HepG2 (cell line): ENCODE measurements at regions not wholly inside any gene's neighbourhood (a gene's known extent, or its start where the extent isn't known, plus 50 kb on each side); places are given as distances from the start of the nearest gene placed in this dataset.

Source experiments
- ATAC-seq: fragments of 200-7000 bp; cut with Tn5 transposase; 3 replicates; pipeline ENCODE4 v1.9.1; 2020; ENCODE audit warnings: mild to moderate bottlenecking, moderate library complexity
- BruUV-seq: library from RNA; stranded (reverse); fragments of 400-500 nt; replicated peaks from 2 replicates; lab custom pipeline; 2021; lab: Mats Ljungman, UMichigan
- CTCF ChIA-PET: fragments of 300-600 bp; formaldehyde crosslinking; extraction: SDS; loops from one replicate; lab custom pipeline; 2021; ENCODE audit warnings: low total read pairs, inconsistent platforms, low intra/inter-chr PET ratio; lab: Yijun Ruan, JAX
- POLR2A ChIA-PET: fragments of 350-600 bp; sonication (Branson Sonifier 250); formaldehyde crosslinking; loops from one replicate; lab custom pipeline; 2020; ENCODE audit warnings: antibody characterized with exemption, inconsistent platforms; lab: Yijun Ruan, JAX
- DNase-seq: peaks from one replicate; pipeline ENCODE4 v3.0.0-alpha.2; 2015; ENCODE audit warnings: low spot score
- FAIRE-seq: peaks from 3 replicates; lab custom pipeline; 2011; peaks lifted over from hg19 to GRCh38; lab: Jason Lieb, UNC
- H2AFZ ChIP-seq: one replicate; pipeline ENCODE4 v1.6.1; 2011; ENCODE audit warnings: low read length, inconsistent platforms
- H3K27ac ChIP-seq: fragments of 300-600 bp; 3 replicates; pipeline ENCODE4 v1.8.0; 2011; ENCODE audit warnings: mixed run types, mild to moderate bottlenecking, mixed read lengths, low read length, inconsistent platforms; ENCODE audit not compliant: insufficient read depth; ENCODE audit errors: extremely low read length
- H3K27me3 ChIP-seq, 2 experiments: fragments of 200-600 bp in 1 of 2; 2 replicates in 1 of 2; 3 replicates in 1 of 2; pipeline versions ENCODE4 v1.6.0 to v1.8.0; 2011; ENCODE audit warnings: low read length in 2 of 2, mild to moderate bottlenecking in 2 of 2, moderate library complexity in 2 of 2, inconsistent platforms in 1 of 2; ENCODE audit not compliant: insufficient read depth in 2 of 2, control insufficient read depth in 1 of 2
- H3K36me3 ChIP-seq, 2 experiments: fragments of 200-600 bp in 1 of 2; replicated peaks in 1 of 2; 2 replicates in 1 of 2; 3 replicates in 1 of 2; pipeline versions ENCODE4 v1.5.1 to v1.8.0; 2011; ENCODE audit warnings: low read length in 2 of 2, inconsistent platforms in 1 of 2; ENCODE audit not compliant: insufficient read depth in 2 of 2, control insufficient read depth in 1 of 2
- H3K4me1 ChIP-seq: 2 replicates; pipeline ENCODE4 v1.5.1; 2012; ENCODE audit warnings: low read length, inconsistent platforms; ENCODE audit not compliant: insufficient read depth
- H3K4me2 ChIP-seq: 2 replicates; pipeline ENCODE4 v1.6.0; 2011; ENCODE audit warnings: low read depth, low read length, inconsistent platforms
- H3K4me3 ChIP-seq, 3 experiments: fragments of 200-600 bp in 1 of 3; sonication (generic), shearing (Covaris generic) in 1 of 3; replicated peaks in 1 of 3; 2 replicates each; pipeline ENCODE4 v1.5.1; 2011 to 2016; ENCODE audit warnings: low read length in 3 of 3, inconsistent platforms in 2 of 3, low read depth in 2 of 3, mild to moderate bottlenecking in 2 of 3, control low read depth in 1 of 3, mixed read lengths in 1 of 3; ENCODE audit not compliant: insufficient read depth in 1 of 3
- H3K79me2 ChIP-seq: one replicate; pipeline ENCODE4 v1.6.1; 2011; ENCODE audit warnings: low read length, inconsistent platforms; ENCODE audit not compliant: insufficient read depth
- H3K9ac ChIP-seq: 2 replicates; pipeline ENCODE4 v1.6.0; 2011; ENCODE audit warnings: mild to moderate bottlenecking, low read depth, low read length, inconsistent platforms; ENCODE audit not compliant: insufficient read depth
- H3K9me3 ChIP-seq: 2 replicates; pipeline ENCODE4 v1.5.1; 2012; ENCODE audit warnings: mild to moderate bottlenecking, low read length
- H4K20me1 ChIP-seq: 2 replicates; pipeline ENCODE4 v1.6.0; 2011; ENCODE audit warnings: inconsistent platforms, mild to moderate bottlenecking, low read length, moderate library complexity; ENCODE audit not compliant: insufficient read depth
- FOXA1 ChIP-seq, 2 experiments: fragments of 450-650 bp in 1 of 2; sonication (generic) in 1 of 2; formaldehyde crosslinking in 1 of 2; IDR thresholded peaks; 2 replicates each; pipeline versions ENCODE4 v1.4.0 to v1.6.1; 2016 to 2020; ENCODE audit warnings: missing genetic modification reagents in 1 of 2
- FOXA3 ChIP-seq: IDR thresholded peaks from 2 replicates; pipeline ENCODE4 v1.6.1; 2016; ENCODE audit warnings: missing genetic modification reagents, missing compliant biosample characterization
- FOXC1 ChIP-seq: sonication (generic); formaldehyde crosslinking; IDR thresholded peaks from 2 replicates; pipeline ENCODE4 v1.8.0; 2022; ENCODE audit warnings: mild to moderate bottlenecking, missing genetic modification reagents, borderline replicate concordance
- HDAC1 ChIP-seq: sonication (generic); formaldehyde crosslinking; IDR thresholded peaks from 2 replicates; pipeline ENCODE4 v1.5.1; 2020; ENCODE audit warnings: mild to moderate bottlenecking, missing genetic modification reagents
- KAT8 ChIP-seq: IDR thresholded peaks from 2 replicates; pipeline ENCODE4 v1.6.1; 2016; ENCODE audit warnings: missing genetic modification reagents, missing compliant biosample characterization
- MED1 ChIP-seq: sonication (generic); formaldehyde crosslinking; IDR thresholded peaks from 2 replicates; pipeline ENCODE4 v1.4.0; 2020; ENCODE audit warnings: missing genetic modification reagents
- ZNF124 ChIP-seq: sonication (generic); formaldehyde crosslinking; IDR thresholded peaks from 2 replicates; pipeline ENCODE4 v1.4.0; 2020; ENCODE audit warnings: missing genetic modification reagents
- ZNF34 ChIP-seq: sonication (generic); formaldehyde crosslinking; IDR thresholded peaks from 2 replicates; pipeline ENCODE4 v1.4.0; 2020; ENCODE audit warnings: mild to moderate bottlenecking, missing genetic modification reagents, borderline replicate concordance
- ZNF501 ChIP-seq: sonication (generic); formaldehyde crosslinking; IDR thresholded peaks from 2 replicates; pipeline ENCODE4 v1.5.1; 2020; ENCODE audit warnings: mild to moderate bottlenecking, moderate library complexity, missing genetic modification reagents
- ZNF652 ChIP-seq: IDR thresholded peaks from 2 replicates; pipeline ENCODE4 v1.6.1; 2016; ENCODE audit warnings: low read depth, borderline replicate concordance
- ZSCAN30 ChIP-seq: sonication (generic); formaldehyde crosslinking; IDR thresholded peaks from 2 replicates; pipeline ENCODE4 v1.5.0; 2020; ENCODE audit warnings: mild to moderate bottlenecking, missing genetic modification reagents
- WGBS: methylation state at CpG from one replicate; pipeline ENCODE4 v1.1.6; 2017; ENCODE audit warnings: low lambda C conversion rate; 5-methylcytosine and 5-hydroxymethylcytosine counted together
- in situ Hi-C: cut with HindIII; loops from 2 replicates; pipeline ENCODE4 v1.10.0; 2017; ENCODE audit warnings: low pct_unique_long_range_greater_than_20kb; ENCODE audit not compliant: extremely low pct_ligation_motif_present
- intact Hi-C: fragments of 100-400 bp; cut with micrococcal nuclease; formaldehyde crosslinking; loops from one replicate; pipeline ENCODE4 v1.10.0; 2022; ENCODE audit not compliant: unreplicated experiment
- TF ChIP-seq, protein P1 (sequence below): sonication (generic); formaldehyde crosslinking; IDR thresholded peaks from 2 replicates; pipeline ENCODE4 v1.4.0; 2020; ENCODE audit warnings: mild to moderate bottlenecking, missing genetic modification reagents, borderline replicate concordance
- TF ChIP-seq, protein P2 (sequence below): sonication (generic); formaldehyde crosslinking; IDR thresholded peaks from 2 replicates; pipeline ENCODE4 v1.4.0; 2020; ENCODE audit warnings: missing genetic modification reagents, low read depth, mild to moderate bottlenecking, borderline replicate concordance

GRCh38 chr1:222974496-222974895 lies 159.7 kb downstream of the DISP1 start:
- Histone ChIP-seq H3K9ac (no peak overlapping the region), H3K36me3 (no peaks in the 10 kb centered on the region), H3K79me2 (no peaks in the 10 kb centered on the region), H3K4me3 (no peak overlapping the region), H3K4me1 (no peaks in the 10 kb centered on the region), H3K27ac (no peak overlapping the region), H3K9me3 (no peaks in the 10 kb centered on the region), H3K27me3 (no peaks in the 10 kb centered on the region), H2AFZ (no peak overlapping the region), H3K4me2 (no peak overlapping the region), H4K20me1 (no peaks in the 10 kb centered on the region)
- DNase-seq (no peak), FAIRE-seq (no peak), ATAC-seq (no peak)
- CTCF ChIA-PET = no interaction called here
- no peak for TF ChIP-seq ZNF124
- TF ChIP-seq FOXC1 (CRISPR knock-in tag) = no peak
- TF ChIP-seq KAT8 = no peak
- TF ChIP-seq HDAC1 (CRISPR knock-in tag) = no peak
- TF ChIP-seq ZNF501 (CRISPR knock-in tag) = no peak
- TF ChIP-seq FOXA1 (IDR thresholded peaks at IDR 0.05) = no peak
- TF ChIP-seq FOXA1 (CRISPR knock-in tag; IDR thresholded peaks at IDR 0.05) = no peak
- no peak for TF ChIP-seq ZNF652 (CRISPR knock-in tag)
- TF ChIP-seq FOXA3 (CRISPR knock-in tag) = no peak
- TF ChIP-seq MED1 (CRISPR knock-in tag) = no peak
- TF ChIP-seq, protein P1, sequence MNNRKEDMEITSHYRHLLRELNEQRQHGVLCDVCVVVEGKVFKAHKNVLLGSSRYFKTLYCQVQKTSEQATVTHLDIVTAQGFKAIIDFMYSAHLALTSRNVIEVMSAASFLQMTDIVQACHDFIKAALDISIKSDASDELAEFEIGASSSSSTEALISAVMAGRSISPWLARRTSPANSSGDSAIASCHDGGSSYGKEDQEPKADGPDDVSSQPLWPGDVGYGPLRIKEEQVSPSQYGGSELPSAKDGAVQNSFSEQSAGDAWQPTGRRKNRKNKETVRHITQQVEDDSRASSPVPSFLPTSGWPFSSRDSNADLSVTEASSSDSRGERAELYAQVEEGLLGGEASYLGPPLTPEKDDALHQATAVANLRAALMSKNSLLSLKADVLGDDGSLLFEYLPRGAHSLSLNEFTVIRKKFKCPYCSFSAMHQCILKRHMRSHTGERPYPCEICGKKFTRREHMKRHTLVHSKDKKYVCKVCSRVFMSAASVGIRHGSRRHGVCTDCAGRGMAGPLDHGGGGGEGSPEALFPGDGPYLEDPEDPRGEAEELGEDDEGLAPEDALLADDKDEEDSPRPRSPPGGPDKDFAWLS (CRISPR knock-in tag) = no peak
- TF ChIP-seq ZSCAN30 = no peak
- TF ChIP-seq ZNF34 (CRISPR knock-in tag) = no peak
- TF ChIP-seq, protein P2, sequence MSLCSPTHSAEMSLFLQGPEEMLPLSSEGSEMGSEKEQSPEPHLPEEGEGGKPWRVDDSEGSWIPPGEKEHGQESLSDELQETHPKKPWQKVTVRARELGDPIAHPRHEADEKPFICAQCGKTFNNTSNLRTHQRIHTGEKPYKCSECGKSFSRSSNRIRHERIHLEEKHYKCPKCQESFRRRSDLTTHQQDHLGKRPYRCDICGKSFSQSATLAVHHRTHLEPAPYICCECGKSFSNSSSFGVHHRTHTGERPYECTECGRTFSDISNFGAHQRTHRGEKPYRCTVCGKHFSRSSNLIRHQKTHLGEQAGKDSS = no peak
- 94% methylated on average over 3 of the region's 3 CpGs for WGBS
- intact Hi-C loops (no loop called here), in situ Hi-C loops (no loop called here)
- POLR2A ChIA-PET = no interaction called here
- no TSS peak for BruUV-seq
